Trophoblast cell (in vitro differentiated cells and primary cell): ENCODE measurements at regions not wholly inside any gene's neighbourhood (a gene's known extent, or its start where the extent isn't known, plus 50 kb on each side); places are given as distances from the start of the nearest gene placed in this dataset.

ENCODE experiments used
- DNase-seq, 2 donors: peaks; one replicate each; pipeline ENCODE4 v3.0.0-alpha.2; 2016
- H2AFZ ChIP-seq: 2 replicates; pipeline ENCODE4 v1.6.1; 2013; ENCODE audit warnings: low read length, moderate library complexity, mild to moderate bottlenecking; ENCODE audit not compliant: insufficient read depth, poor library complexity
- H2AK5ac ChIP-seq: 2 replicates; pipeline ENCODE4 v1.6.1; 2013; ENCODE audit warnings: mild to moderate bottlenecking, low read length
- H2BK120ac ChIP-seq: 2 replicates; pipeline ENCODE4 v1.6.1; 2013; ENCODE audit warnings: low read length, mild to moderate bottlenecking, moderate library complexity; ENCODE audit not compliant: insufficient read depth, poor library complexity
- H2BK12ac ChIP-seq: 2 replicates; pipeline ENCODE4 v1.6.1; 2013; ENCODE audit warnings: mild to moderate bottlenecking, low read length, moderate library complexity
- H2BK5ac ChIP-seq: 2 replicates; pipeline ENCODE4 v1.6.1; 2013; ENCODE audit warnings: low read length, low read depth, moderate library complexity, mild to moderate bottlenecking; ENCODE audit not compliant: poor library complexity
- H3K14ac ChIP-seq: 2 replicates; pipeline ENCODE4 v1.6.1; 2013; ENCODE audit warnings: mild to moderate bottlenecking, low read length
- H3K18ac ChIP-seq: 2 replicates; pipeline ENCODE4 v1.6.1; 2013; ENCODE audit warnings: mild to moderate bottlenecking, low read length
- H3K23ac ChIP-seq: 2 replicates; pipeline ENCODE4 v1.6.1; 2013; ENCODE audit warnings: low read length
- H3K27ac ChIP-seq: 2 replicates; pipeline ENCODE4 v1.5.1; 2013; ENCODE audit warnings: low read depth, mild to moderate bottlenecking, inconsistent platforms, low read length, moderate library complexity
- H3K27me3 ChIP-seq: 2 replicates; pipeline ENCODE4 v1.6.1; 2013; ENCODE audit warnings: inconsistent platforms, mild to moderate bottlenecking, low read length, moderate library complexity; ENCODE audit not compliant: insufficient read depth
- H3K36me3 ChIP-seq, 2 experiments: 1 replicate in 1 of 2; 2 replicates in 1 of 2; pipeline ENCODE4 v1.6.1; 2013; ENCODE audit warnings: low read length in 2 of 2, mild to moderate bottlenecking in 2 of 2, moderate library complexity in 1 of 2; ENCODE audit not compliant: insufficient read depth in 2 of 2, control insufficient read depth in 1 of 2
- H3K4ac ChIP-seq: 2 replicates; pipeline ENCODE4 v1.6.1; 2013; ENCODE audit warnings: low read depth, mild to moderate bottlenecking, low read length, moderate library complexity
- H3K4me1 ChIP-seq, 2 experiments: 1 replicate in 1 of 2; 2 replicates in 1 of 2; pipeline ENCODE4 v1.6.1; 2013; ENCODE audit warnings: low read length in 2 of 2, mild to moderate bottlenecking in 2 of 2, moderate library complexity in 1 of 2; ENCODE audit not compliant: insufficient read depth in 2 of 2, control insufficient read depth in 1 of 2
- H3K4me2 ChIP-seq: 2 replicates; pipeline ENCODE4 v1.6.1; 2013; ENCODE audit warnings: inconsistent platforms, mild to moderate bottlenecking, low read length, moderate library complexity
- H3K4me3 ChIP-seq: 2 replicates; pipeline ENCODE4 v1.5.1; 2013; ENCODE audit warnings: mild to moderate bottlenecking, low read depth, low read length, inconsistent platforms
- H3K79me1 ChIP-seq: one replicate; pipeline ENCODE4 v1.6.1; 2013; ENCODE audit warnings: low read length
- H3K79me2 ChIP-seq: 2 replicates; pipeline ENCODE4 v1.6.1; 2013; ENCODE audit warnings: low read length, mild to moderate bottlenecking; ENCODE audit not compliant: control insufficient read depth, insufficient read depth, poor library complexity
- H3K9ac ChIP-seq: 2 replicates; pipeline ENCODE4 v1.6.1; 2013; ENCODE audit warnings: mild to moderate bottlenecking, low read length
- H3K9me3 ChIP-seq: 2 replicates; pipeline ENCODE4 v1.6.1; 2013; ENCODE audit warnings: low read depth, mild to moderate bottlenecking, control low read depth, inconsistent platforms, low read length; ENCODE audit not compliant: insufficient read depth
- H4K12ac ChIP-seq: 2 replicates; pipeline ENCODE4 v1.6.1; 2013; ENCODE audit warnings: low read depth, mild to moderate bottlenecking, low read length, moderate library complexity
- H4K8ac ChIP-seq: 2 replicates; pipeline ENCODE4 v1.6.1; 2013; ENCODE audit warnings: low read depth, mild to moderate bottlenecking, low read length, moderate library complexity
- H4K91ac ChIP-seq: one replicate; pipeline ENCODE4 v1.6.1; 2013; ENCODE audit warnings: low read depth, mild to moderate bottlenecking, low read length, moderate library complexity
- WGBS: extraction: QIAGEN DNeasy Blood & Tissue Kit; methylation state at CpG from one replicate; pipeline ENCODE4 v1.1.7; 2013; ENCODE audit warnings: missing lambda C conversion rate; ENCODE audit not compliant: insufficient read length, insufficient coverage; ENCODE audit errors: extremely low coverage; 5-methylcytosine and 5-hydroxymethylcytosine counted together

DNA sequence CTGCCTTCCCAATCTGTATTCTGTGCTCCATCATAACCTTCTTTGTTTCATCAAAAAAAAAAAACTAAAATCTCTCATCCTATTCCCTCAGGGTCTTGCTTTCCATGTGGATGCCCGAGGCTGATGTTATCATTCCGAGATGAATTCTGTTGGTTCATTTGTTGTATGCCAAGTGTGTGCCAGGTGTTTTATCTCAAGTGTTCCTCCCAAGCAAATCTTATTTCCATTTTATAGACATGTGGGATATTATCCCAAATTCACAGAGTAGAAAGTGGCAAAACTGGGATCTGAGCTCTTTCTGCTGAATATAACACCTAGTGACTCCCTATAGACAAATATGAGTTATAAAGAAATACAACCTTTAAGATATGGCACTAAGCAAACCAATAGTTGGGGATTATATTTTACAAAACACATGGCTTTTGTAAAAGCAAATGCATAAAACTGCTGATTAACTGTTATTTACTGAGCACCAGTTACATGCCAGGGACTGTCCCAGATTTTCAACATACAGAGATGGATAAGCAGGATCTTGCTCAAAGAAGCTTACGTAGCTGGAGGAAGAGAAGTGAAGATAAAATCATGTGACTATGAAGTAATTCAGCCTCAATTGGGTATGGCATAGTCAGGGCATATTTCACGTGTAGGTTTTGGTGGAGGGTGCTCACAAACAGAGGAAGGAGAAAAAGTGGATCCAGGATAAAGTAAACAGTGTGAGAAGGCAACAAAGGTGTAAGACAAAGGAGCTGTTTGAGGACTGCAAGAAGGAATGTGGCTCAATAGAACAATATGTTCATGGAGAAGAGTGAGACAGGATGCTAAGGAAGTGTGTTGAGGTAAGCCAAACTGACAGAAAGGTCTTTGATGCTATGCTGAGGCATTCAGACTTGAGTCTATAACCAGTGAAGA lies 143.3 kb upstream of the ADAMTSL1 start:
- DNase-seq: no peak
- Histone ChIP-seq H3K23ac (no peak overlapping the region), H3K27ac (no peak overlapping the region), H3K4me3 (no peak overlapping the region), H2AFZ (no peak overlapping the region), H3K9ac (no peak overlapping the region), H3K36me3 (no peaks in the 10 kb centered on the region), H3K4me2 (no peak overlapping the region), H4K8ac (no peak overlapping the region), H3K4ac (no peak overlapping the region), H3K4me1 (no peaks in the 10 kb centered on the region), H3K14ac (no peak overlapping the region), H3K9me3 (no peaks in the 10 kb centered on the region), H2AK5ac (no peak overlapping the region), H3K18ac (no peak overlapping the region), H2BK120ac (no peak overlapping the region), H4K12ac (no peak overlapping the region), H3K79me2 (no peaks in the 10 kb centered on the region), H2BK12ac (no peak overlapping the region), H4K91ac (no peak overlapping the region), H3K27me3 (no peaks in the 10 kb centered on the region), H2BK5ac (no peak overlapping the region), H3K79me1 (no peaks in the 10 kb centered on the region)
- WGBS: no CpG with 5 or more reads among the region's 4 CpGs

DNA sequence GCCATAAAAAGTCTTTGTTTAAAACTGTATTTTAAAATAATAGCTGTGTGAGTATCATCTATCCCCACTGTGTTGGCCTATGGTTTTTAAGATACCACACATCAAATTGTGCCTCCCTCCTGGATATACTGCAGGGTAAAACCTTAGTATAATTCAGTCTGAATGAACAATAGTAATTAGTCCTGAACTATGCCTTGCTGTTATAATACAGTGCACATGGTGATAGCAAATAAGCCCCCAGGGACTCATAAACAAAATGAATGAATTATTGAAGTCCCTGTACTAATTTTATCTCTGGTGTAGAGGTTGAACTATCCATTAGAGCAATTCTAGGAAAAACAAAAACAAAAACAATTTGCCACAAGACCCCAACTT lies 142.7 kb upstream of the ADAMTSL1 start:
- H2AFZ ChIP-seq: no peak overlapping the region
- no peak overlapping the region for H2BK5ac ChIP-seq
- H3K4me1 ChIP-seq: no peaks in the 10 kb centered on the region
- no peaks in the 10 kb centered on the region for H3K79me2 ChIP-seq
- H3K18ac ChIP-seq: no peak overlapping the region
- no peak overlapping the region for H4K12ac ChIP-seq
- H3K9ac ChIP-seq: no peak overlapping the region
- no peak overlapping the region for H3K4me2 ChIP-seq
- H3K79me1 ChIP-seq: no peaks in the 10 kb centered on the region
- H3K14ac ChIP-seq: no peak overlapping the region
- no peak overlapping the region for H3K4me3 ChIP-seq
- no peaks in the 10 kb centered on the region for H3K9me3 ChIP-seq
- H3K36me3 ChIP-seq: no peaks in the 10 kb centered on the region
- no peak overlapping the region for H3K4ac ChIP-seq
- H3K27ac ChIP-seq: no peak overlapping the region
- H4K8ac ChIP-seq: no peak overlapping the region
- H4K91ac ChIP-seq: no peak overlapping the region
- H3K27me3 ChIP-seq: no peaks in the 10 kb centered on the region
- H2AK5ac ChIP-seq: no peak overlapping the region
- DNase-seq: no peak
- no peak overlapping the region for H2BK12ac ChIP-seq
- H2BK120ac ChIP-seq: no peak overlapping the region
- no peak overlapping the region for H3K23ac ChIP-seq

DNA sequence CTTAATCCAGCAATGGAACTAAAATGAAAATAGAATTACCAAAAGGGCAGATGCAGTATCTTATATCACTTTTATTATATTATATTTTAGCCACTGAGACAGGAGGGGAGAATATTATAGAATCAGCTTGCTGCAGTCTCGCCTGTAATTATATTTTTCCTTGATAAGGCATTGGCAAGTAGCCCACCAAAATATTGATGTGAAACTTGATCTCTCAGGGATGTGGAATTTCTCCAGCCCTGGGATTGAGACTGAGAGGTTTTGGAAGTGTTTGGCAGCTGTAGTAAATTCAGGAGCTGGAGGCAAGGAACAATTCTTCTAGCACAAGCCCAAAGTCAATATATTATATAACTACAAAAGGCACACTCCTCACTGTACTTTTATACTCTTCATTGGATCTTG lies 142.1 kb upstream of the ADAMTSL1 start:
- Histone ChIP-seq H3K18ac (no peak overlapping the region), H4K12ac (no peak overlapping the region), H3K14ac (no peak overlapping the region), H3K23ac (no peak overlapping the region), H2AK5ac (no peak overlapping the region), H3K4ac (no peak overlapping the region), H4K91ac (no peak overlapping the region), H3K27me3 (no peaks in the 10 kb centered on the region), H2AFZ (no peak overlapping the region), H2BK12ac (no peak overlapping the region), H3K79me1 (no peaks in the 10 kb centered on the region), H4K8ac (no peak overlapping the region), H3K4me1 (no peaks in the 10 kb centered on the region), H3K36me3 (no peaks in the 10 kb centered on the region), H2BK5ac (no peak overlapping the region), H3K27ac (no peak overlapping the region), H3K4me2 (no peak overlapping the region), H3K9me3 (no peaks in the 10 kb centered on the region), H2BK120ac (no peak overlapping the region), H3K4me3 (no peak overlapping the region), H3K9ac (no peak overlapping the region), H3K79me2 (no peaks in the 10 kb centered on the region)
- WGBS: no CpG with 5 or more reads among the region's 1 CpG
- DNase-seq: no peak

DNA sequence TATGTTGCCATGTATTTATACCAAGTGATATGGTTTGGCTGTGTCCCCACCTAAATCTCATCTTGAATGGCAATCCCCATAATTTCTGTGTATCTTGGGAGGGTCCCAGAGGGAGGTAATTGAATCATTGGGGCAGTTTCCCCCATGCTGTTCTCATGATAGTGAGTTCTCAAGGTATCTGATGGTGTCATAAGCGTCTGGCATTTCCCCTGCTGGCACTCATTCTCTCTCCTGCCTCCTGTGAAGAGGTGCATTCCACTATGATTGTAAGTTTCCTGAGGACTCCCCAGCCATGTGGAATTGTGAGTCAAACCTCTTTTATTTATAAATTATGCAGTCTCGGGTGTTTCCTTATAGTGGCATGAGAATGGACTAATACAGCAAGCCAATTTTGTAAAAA lies 140.8 kb upstream of the ADAMTSL1 start:
- no peak overlapping the region for H3K14ac ChIP-seq
- no peak overlapping the region for H2BK120ac ChIP-seq
- no peak overlapping the region for H3K9ac ChIP-seq
- H3K23ac ChIP-seq: no peak overlapping the region
- no peak overlapping the region for H4K91ac ChIP-seq
- DNase-seq: peak; percentile 5 to 25
- no peaks in the 10 kb centered on the region for H3K79me1 ChIP-seq
- no peak overlapping the region for H3K27ac ChIP-seq
- no CpG with 5 or more reads among the region's 2 CpGs for WGBS
- no peaks in the 10 kb centered on the region for H3K79me2 ChIP-seq
- no peaks in the 10 kb centered on the region for H3K27me3 ChIP-seq
- H4K8ac ChIP-seq: no peak overlapping the region
- no peak overlapping the region for H2BK12ac ChIP-seq
- no peak overlapping the region for H2AK5ac ChIP-seq
- H2BK5ac ChIP-seq: no peak overlapping the region
- no peak overlapping the region for H2AFZ ChIP-seq
- no peaks in the 10 kb centered on the region for H3K36me3 ChIP-seq
- no peak overlapping the region for H4K12ac ChIP-seq
- H3K4ac ChIP-seq: no peak overlapping the region
- no peaks in the 10 kb centered on the region for H3K4me1 ChIP-seq
- H3K9me3 ChIP-seq: no peaks in the 10 kb centered on the region
- H3K4me2 ChIP-seq: no peak overlapping the region
- H3K18ac ChIP-seq: no peak overlapping the region
- H3K4me3 ChIP-seq: no peak overlapping the region
